Ishikawa (cell line): ENCODE measurements at regions not wholly inside any gene's neighbourhood (a gene's known extent, or its start where the extent isn't known, plus 50 kb on each side); places are given as distances from the start of the nearest gene placed in this dataset.

ENCODE experiments used
- CEBPB ChIP-seq: IDR thresholded peaks from 2 replicates; pipeline ENCODE4 v1.6.1; 2012
- CREB1 ChIP-seq: IDR thresholded peaks from 2 replicates; pipeline ENCODE4 v1.6.1; 2012; ENCODE audit warnings: low read depth
- EGR1 ChIP-seq: IDR thresholded peaks from 2 replicates; pipeline ENCODE4 v1.6.1; 2012
- EP300 ChIP-seq: IDR thresholded peaks from 2 replicates; pipeline ENCODE4 v1.6.1; 2012; ENCODE audit warnings: borderline replicate concordance
- FOXM1 ChIP-seq: IDR thresholded peaks from 2 replicates; pipeline ENCODE4 v1.6.1; 2012; ENCODE audit warnings: low read depth, borderline replicate concordance
- MAX ChIP-seq: IDR thresholded peaks from 2 replicates; pipeline ENCODE4 v1.6.1; 2012
- NFIC ChIP-seq: IDR thresholded peaks from 2 replicates; pipeline ENCODE4 v1.6.1; 2012
- RAD21 ChIP-seq: IDR thresholded peaks from 2 replicates; pipeline ENCODE4 v1.6.1; 2012; ENCODE audit warnings: low read depth
- TAF1 ChIP-seq: IDR thresholded peaks from 2 replicates; pipeline ENCODE4 v1.6.1; 2012; ENCODE audit warnings: low read depth, mild to moderate bottlenecking
- TCF12 ChIP-seq: IDR thresholded peaks from 2 replicates; pipeline ENCODE4 v1.6.1; 2012; ENCODE audit warnings: low read depth
- TEAD4 ChIP-seq: IDR thresholded peaks from 2 replicates; pipeline ENCODE4 v1.6.1; 2012
- YY1 ChIP-seq: IDR thresholded peaks from 2 replicates; pipeline ENCODE4 v1.6.1; 2012; ENCODE audit warnings: low read depth
- ZBTB7A ChIP-seq: IDR thresholded peaks from 2 replicates; pipeline ENCODE4 v1.6.1; 2012; ENCODE audit warnings: low read depth
- TF ChIP-seq, protein P1 (sequence below): IDR thresholded peaks from 2 replicates; pipeline ENCODE4 v1.6.1; 2012
- TF ChIP-seq, protein P2 (sequence below): IDR thresholded peaks from 2 replicates; pipeline ENCODE4 v1.6.1; 2012; ENCODE audit warnings: low read depth, mild to moderate bottlenecking

- TF ChIP-seq EGR1: no peak
- no peak for TF ChIP-seq RAD21
- TF ChIP-seq MAX: no peak
- TF ChIP-seq, protein P1, sequence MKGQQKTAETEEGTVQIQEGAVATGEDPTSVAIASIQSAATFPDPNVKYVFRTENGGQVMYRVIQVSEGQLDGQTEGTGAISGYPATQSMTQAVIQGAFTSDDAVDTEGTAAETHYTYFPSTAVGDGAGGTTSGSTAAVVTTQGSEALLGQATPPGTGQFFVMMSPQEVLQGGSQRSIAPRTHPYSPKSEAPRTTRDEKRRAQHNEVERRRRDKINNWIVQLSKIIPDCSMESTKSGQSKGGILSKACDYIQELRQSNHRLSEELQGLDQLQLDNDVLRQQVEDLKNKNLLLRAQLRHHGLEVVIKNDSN: no peak
- TF ChIP-seq ZBTB7A: no peak
- no peak for TF ChIP-seq FOXM1
- TF ChIP-seq YY1: no peak
- TF ChIP-seq EP300: no peak
- TF ChIP-seq NFIC: no peak
- TF ChIP-seq TAF1: no peak
- no peak for TF ChIP-seq CEBPB
- no peak for TF ChIP-seq TEAD4
- TF ChIP-seq TCF12: no peak
- TF ChIP-seq, protein P2, sequence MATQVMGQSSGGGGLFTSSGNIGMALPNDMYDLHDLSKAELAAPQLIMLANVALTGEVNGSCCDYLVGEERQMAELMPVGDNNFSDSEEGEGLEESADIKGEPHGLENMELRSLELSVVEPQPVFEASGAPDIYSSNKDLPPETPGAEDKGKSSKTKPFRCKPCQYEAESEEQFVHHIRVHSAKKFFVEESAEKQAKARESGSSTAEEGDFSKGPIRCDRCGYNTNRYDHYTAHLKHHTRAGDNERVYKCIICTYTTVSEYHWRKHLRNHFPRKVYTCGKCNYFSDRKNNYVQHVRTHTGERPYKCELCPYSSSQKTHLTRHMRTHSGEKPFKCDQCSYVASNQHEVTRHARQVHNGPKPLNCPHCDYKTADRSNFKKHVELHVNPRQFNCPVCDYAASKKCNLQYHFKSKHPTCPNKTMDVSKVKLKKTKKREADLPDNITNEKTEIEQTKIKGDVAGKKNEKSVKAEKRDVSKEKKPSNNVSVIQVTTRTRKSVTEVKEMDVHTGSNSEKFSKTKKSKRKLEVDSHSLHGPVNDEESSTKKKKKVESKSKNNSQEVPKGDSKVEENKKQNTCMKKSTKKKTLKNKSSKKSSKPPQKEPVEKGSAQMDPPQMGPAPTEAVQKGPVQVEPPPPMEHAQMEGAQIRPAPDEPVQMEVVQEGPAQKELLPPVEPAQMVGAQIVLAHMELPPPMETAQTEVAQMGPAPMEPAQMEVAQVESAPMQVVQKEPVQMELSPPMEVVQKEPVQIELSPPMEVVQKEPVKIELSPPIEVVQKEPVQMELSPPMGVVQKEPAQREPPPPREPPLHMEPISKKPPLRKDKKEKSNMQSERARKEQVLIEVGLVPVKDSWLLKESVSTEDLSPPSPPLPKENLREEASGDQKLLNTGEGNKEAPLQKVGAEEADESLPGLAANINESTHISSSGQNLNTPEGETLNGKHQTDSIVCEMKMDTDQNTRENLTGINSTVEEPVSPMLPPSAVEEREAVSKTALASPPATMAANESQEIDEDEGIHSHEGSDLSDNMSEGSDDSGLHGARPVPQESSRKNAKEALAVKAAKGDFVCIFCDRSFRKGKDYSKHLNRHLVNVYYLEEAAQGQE: no peak
- no peak for TF ChIP-seq CREB1
These were observed 79.0 kb upstream of the PDE10A start for GRCh38 chr6:165742047-165742446.

DNA sequence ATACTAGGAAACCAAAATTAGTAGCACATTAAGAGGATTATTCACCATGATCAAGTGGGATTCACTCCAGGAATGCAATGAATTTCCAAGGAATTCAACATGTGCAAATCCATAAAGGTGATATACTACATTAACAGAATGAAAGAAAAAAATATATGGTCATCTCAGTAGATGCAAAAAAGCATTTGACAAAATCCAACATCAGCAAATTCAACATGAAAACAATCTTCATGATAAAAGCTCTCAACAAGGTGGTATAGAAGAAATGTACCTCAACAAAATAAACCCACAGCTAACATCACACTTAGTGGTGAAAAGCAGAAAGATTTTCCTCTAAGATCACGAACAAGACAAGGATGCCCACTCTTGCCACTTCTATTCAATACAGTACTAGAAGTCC, 74.4 kb upstream of the PDE10A start:
- TF ChIP-seq, protein P1: no peak
- no peak for TF ChIP-seq YY1

- no peak for TF ChIP-seq TCF12
- TF ChIP-seq RAD21: no peak
- no peak for TF ChIP-seq FOXM1
- TF ChIP-seq ZBTB7A: no peak
These were observed 72.0 kb upstream of the PDE10A start for GRCh38 chr6:165735065-165735464.

GRCh38 chr6:165733489-165733791, 70.4 kb upstream of the PDE10A start:
- no peak for TF ChIP-seq TEAD4
- no peak for TF ChIP-seq RAD21
- no peak for TF ChIP-seq EP300
- no peak for TF ChIP-seq YY1
- TF ChIP-seq TCF12: no peak
- no peak for TF ChIP-seq TAF1
- TF ChIP-seq CREB1: no peak
- TF ChIP-seq, protein P1: no peak
- no peak for TF ChIP-seq ZBTB7A
- TF ChIP-seq, protein P2: no peak
- TF ChIP-seq NFIC: no peak
- TF ChIP-seq MAX: no peak
- no peak for TF ChIP-seq EGR1
- TF ChIP-seq FOXM1: no peak
- no peak for TF ChIP-seq CEBPB

DNA sequence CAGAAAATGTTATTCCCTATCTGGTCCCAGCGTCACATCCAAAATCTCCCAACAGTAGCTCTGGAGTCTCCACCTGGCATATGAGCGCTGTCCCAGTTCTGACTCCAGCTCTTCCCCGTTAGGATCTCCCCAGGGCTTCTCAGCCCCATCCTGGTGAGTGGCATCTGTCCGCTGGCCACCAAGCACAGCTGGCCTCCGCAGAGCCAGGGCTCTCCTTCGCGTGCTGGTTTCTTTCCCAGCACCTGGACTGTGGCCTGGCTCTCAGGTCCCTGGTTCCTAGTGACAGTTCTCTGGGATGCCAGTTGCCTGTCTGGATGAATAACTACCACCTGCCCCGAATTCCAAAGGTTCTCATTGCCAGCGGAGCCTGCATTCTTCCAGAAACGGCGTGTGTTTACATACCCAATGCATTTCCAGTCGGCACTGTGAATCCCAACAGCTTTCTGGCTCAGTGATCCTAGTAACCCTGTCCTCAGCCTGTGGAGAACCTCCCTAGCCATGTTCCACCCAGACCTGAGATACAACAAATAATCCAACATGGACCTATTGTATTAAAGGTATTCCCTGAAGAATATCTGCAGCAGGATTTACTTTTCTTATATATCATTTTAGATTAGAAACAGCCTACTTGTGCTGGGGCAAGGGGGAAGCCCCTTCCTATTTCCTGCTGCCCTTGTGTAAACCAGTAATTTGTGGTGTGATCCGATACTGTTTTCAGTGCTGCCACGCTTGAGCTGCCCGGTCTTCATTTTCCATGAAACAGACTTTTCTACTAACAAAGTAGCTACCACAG, 69.9 kb upstream of the PDE10A start:
- TF ChIP-seq CREB1 (no peak), EP300 (no peak), NFIC (no peak), YY1 (no peak)
- TF ChIP-seq, protein P2: no peak
- TF ChIP-seq, protein P1: no peak
